HCEC 1CT (cell line): ENCODE measurements at regions not wholly inside any gene's neighbourhood (a gene's known extent, or its start where the extent isn't known, plus 50 kb on each side); places are given as distances from the start of the nearest gene placed in this dataset.
"Not testable (repeated sequence)": the region's sequence is repeated elsewhere in the genome, so short reads cannot be mapped to it uniquely, and the experiment has no call there.

Experiments used
- DNase-seq: peaks from one replicate; pipeline ENCODE4 v3.0.0-alpha.2; 2017

DNA sequence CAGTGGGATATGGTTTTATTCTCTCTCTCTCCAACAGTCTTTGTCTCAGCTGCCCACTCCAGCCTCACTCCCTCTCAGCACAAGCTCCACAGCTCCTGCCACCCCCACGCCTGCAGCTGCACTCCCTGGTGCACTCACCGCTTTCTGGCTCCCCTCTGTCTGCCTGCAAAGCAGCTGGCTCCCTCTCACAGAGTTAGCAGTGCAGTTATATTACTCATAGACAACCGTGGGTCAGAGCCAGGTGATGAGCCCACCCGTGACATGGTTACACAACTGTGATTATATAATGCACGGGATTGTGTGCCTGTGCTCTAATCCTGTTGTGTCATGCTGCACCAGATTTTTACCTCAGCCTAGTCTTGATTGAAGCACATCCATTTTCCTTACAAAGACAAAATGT, 276.9 kb upstream of the CHAC2 start:
- peak; percentile 53 for DNase-seq

DNA sequence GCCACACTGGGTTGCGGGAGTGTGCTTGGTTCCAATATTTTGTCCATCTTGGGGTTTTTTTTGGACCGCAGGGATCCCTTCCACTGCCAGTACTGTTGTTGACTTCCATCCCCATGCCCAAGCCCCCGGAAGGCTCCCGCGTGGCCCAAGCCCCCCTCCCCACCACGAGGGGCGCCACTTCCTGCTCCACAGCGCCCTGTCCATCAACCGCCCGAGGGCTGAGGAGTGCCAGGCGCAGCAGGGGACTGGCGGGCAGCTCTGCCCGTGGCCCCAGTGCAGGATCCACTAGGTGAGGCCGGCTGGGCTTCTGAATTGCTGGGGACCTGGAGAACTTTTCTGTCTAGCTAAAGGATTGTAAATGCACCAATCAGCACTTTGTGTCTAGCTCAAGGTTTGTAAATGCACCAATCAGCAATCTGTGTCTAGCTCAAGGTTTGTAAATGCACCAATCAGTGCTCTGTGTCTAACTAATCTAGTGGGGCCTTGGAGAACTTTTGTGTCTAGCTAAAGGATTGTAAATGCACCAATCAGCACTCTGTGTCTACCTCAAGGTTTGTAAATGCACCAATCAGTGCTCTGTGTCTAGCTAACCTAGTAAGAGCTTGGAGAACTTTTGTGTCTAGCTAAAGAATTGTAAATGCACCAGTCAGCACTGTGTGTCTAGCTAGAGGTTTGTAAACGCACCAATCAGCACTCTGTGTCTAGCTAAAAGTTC, 281.3 kb upstream of the CHAC2 start:
- not testable (repeated sequence) for DNase-seq

DNA sequence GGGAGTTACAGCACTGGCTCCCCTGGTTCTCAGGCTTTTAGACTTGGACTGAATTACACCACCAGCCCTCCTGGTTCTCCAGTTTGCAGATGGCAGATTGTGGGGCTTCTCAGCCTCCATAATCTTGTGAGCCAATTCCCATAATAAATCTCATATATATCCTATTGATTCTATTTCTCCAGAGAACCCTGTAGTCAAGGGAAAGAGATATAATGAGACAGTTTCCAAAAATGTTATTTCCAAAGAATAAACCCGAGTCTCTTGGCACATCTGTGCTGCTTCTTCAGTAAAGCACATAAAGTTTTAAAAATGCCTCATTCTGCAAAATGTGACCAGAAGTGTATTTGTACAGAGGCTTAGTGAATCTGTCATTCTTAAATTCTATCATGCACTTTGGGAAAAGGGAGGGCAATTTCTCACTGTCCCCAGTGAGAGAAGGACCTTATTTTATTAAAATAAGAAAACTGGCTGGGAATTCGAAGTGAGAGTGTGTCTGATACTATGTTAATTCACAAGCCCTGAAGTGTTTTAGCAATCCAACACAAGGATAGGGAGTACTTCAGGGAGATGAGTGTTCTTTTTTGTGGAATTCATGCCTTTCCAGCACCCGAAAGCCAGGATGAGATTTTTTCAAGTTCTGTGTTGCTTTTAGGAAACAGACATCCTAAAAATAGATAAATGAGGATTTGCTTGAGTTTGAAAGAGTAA, 282.4 kb upstream of the CHAC2 start:
- DNase-seq = no peak

DNA sequence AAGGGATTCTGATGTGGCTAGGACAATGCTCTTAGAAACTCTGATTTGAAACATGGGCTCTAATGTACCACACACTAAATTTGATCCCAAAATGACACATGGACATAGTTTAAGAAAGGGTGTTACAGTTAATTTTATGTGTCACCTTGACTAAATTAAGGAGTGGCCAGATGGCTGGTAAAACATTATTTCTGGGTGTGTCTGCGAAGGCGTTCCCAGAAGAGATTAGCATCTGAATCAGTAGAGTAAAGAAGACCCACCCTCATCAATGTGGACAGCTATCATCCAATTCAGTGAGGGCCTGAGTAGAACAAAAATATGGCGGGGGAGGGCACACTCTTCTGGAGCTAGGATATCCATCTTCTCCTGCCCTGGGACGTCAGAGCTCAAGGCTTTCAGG, 283.1 kb upstream of the CHAC2 start:
- DNase-seq = no peak

DNA sequence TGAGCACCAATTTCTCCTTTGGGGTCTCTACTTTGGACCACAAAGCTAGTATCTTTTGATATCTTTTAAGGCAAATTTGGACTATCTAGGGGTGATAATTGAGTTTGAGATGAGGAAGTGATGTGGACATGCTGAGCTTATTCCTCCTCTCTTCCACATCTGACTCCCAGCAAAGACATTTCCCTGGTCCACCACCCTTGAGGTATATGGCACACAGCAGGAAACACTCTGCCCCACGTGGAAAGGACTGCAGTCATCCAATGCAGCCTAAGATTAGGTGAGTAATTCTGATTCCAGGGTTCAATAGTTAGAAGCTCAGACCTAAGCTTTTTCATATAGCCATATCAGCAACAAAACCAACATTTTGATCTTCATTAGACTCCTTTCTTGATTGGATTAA, 290.1 kb upstream of the CHAC2 start:
- DNase-seq = no peak

DNA sequence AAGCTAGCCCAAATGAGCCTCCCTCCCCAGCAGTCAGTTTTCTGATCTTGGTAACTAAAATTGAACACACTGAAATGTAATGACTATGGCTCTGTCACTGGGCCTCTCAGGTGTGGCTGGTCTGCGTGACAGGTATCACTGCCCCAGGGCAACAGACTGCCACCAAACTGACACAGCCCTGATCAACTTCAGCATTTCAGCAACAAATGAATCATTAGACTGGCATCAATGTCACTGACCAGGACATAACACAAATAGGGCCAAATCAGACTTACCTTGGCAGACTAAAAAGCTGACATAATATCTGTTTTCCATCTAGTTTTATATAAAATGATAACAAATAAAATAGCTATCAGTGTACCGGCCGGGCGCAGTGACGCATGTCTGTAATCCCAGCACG, 290.8 kb upstream of the CHAC2 start:
- no peak for DNase-seq

DNA sequence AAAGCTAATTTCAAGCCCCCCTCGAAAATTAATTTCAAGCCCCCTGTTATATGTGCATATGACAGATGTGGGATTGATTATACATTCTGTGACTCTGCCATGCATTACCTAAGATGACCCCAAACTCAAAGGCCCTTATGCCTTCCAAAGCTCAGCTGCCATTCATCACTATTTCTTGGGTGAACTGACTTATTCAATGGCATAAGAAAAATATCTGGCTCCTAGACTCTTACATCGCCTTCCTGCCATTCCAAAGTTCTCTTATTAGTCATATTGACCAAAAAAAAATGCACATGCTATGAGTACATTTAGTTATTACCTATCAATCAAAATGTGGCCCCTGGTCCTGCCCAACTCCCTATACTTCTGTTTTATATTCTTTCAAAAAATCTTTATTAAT, 291.8 kb upstream of the CHAC2 start:
- DNase-seq = peak; percentile 63

DNA sequence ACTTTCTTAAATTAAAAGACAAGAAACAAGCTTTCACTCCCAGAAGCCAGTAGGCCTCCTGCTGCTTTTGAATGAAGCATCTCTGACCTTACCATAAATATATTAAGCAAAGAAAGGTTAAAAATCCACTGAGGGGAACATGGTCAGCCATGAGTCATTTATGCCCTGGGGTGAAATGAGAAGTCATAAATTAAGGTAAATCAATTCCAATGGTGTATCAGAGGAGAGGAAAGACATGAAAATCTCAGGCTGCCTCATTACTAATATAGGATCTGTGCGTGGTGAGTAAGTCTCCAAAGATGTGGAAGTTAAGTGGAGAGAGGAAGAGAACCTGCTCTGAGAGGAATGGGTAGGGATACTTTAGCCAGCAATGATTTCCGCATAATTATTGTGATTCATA, 292.3 kb upstream of the CHAC2 start:
- peak; percentile 94 for DNase-seq

DNA sequence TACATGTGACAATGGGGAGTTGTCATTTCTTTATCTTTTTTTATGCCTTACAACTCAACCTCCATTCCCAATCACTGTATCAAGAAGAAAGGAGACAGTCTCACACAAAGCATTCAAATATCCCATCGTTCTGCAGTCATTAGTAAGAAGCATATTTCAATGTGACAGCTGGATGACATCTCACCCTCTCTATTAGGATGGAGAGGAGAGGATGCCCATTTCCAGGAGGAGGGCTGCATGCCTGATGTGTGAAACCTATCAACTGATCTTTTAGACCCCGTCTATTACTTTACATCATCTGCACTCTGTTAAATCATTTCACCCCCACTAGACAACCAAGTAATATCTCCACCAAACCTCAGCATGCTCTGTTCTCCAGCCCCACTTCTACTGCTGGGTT, 292.7 kb upstream of the CHAC2 start:
- DNase-seq = no peak

DNA sequence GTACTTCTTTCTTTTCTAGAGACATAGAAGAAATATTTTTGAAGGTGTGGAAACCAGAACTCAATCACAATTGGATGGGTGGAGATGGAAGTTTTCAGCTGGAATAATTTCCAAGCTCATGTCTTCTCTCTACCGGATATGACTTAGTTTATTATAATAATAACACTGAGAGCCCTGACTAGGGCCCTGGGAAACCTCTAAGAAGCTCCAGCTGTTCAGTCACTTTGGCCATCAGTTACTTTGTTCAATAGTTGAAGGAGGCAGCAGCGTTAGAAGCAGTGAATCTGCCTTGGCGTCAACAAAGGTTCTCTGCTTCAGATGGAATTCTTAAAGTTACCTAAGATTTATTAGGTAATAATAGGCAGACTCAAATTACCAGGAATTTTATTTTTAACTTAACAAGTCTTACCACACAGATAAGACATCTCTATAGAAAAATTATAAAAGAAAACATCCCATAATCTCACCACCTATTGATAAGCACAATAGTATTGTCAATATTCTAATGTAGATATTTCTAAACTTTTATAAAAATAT, 293.8 kb upstream of the CHAC2 start:
- peak; percentile 68 for DNase-seq

DNA sequence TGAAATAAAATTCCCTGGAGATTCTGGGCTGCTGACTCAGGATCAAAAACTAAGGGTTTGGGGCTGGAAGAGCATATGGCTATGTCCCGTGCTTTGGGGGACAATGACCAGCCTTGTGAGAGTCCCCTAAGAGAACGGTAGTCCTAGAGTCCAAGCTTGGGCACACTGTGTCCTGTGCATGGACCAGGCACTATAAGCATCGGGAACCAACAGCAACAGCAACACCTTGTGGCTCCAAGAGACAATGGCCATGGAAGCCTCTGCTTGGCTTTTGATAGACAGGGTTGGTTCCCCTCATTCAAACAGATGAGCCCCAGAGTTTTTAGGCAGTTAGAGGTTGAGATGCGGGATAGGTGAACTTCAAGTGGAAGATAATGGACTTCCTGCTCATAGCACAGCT, 294.4 kb upstream of the CHAC2 start:
- peak; percentile 44 for DNase-seq

DNA sequence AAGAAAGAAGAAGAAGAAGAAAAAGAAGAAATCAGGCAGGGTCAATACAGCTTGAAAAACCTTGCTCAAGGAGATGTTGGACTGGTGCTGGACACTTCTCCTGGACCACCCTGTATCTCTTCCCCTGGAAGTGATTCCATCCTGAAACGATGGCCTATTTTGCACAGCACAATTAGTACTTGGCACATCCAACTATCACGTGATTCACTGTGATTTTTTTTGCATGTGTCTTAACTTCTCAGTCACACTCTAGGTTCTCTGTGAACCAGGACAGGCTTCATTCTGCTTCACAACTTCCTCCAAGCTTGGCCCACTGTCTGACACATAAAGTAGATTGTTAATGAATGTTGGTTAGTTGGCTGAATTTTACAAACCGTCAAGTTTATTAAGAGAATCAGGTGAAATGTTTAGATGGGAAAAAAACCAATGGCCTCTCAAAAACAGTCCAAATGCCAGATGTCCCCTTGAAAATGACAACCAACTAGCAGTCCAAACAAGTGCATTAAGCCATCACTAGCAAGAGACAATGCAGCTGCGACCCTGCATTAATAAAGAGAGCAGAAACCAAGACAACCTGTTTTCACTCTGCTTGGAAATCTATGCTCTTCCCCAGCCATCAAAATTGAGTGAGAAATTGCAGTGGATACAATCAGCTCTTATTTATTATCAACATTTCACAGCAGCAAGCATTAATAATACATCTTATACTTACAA, 300.0 kb upstream of the CHAC2 start:
- no peak for DNase-seq

DNA sequence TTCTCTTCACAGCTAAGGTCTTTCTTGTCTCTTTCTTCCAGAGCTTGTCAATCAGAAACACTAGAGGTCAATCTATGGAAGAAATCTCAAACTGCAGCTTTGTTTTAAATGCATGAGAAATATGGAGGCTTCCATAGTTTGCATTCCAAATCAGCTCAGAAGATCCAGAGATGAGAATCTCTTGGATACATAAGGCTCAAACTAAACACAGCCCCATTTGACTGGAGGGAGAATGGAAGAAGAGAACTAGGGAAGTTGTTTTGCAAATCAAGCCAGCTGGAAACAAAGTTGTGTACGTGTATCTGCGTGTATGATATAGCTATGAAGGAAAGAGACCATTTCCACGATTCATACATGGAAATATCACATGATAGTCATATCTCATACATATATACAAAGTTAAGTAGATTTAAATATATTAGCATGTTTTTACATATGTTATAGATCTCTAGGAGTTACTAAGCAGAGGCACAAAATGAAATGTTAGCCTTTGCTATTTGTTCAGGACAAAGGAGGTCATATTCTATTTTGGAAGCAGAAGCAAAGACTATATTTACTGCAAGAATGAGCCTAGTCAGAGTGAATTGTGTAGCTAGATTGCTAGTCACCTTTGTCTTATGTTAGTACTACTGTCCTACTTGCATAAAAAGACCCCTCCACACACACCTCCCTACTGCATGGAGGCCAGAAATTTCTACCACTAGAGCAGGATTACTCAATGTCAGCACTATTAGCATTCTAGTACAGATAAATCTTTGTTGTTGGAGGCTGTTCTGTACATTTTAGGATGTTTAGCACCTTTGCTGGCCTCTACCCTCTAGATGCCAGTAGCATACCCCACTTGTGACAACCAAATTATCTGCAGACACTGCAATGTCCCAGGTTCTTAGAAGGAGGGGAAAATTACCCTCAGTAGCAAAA, 303.5 kb upstream of the CHAC2 start:
- DNase-seq = no peak

DNA sequence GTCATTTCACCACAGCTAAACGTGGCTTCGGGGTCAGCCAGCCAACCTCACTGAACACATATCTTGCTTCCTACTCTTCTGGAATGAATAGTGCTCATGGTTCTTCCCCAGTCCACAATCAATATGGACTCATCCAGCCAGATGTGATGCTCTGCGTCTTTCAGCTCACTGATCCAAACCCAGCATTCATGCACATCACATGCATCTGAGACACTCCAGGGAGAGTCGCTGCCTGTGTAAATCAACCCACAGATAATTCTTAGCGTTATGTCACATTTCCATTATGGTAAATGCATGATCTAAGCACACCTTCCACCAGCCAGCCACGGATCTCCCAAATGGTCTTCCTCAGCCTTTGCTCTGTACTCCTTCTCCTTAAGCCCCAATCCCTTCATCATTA, 306.7 kb upstream of the CHAC2 start:
- no peak for DNase-seq

DNA sequence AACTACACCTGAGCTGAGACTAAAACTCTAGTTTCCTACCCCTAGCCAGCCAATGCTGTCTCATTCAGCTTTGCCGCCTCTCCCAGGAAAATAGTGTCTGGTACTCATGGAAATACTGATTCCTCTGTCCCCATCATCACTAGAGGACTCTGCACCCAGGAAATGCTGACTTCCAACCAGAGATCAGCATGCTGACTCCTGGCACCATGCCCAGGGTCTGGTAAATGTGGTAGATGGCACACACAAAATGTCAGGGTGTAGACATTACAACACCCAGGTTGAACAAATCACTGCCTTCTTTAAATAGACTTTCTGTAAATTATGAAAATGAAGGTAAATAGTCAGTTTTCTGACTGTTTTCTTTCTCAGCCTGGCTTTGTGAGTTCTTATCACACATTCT, 307.3 kb upstream of the CHAC2 start:
- DNase-seq = no peak

DNA sequence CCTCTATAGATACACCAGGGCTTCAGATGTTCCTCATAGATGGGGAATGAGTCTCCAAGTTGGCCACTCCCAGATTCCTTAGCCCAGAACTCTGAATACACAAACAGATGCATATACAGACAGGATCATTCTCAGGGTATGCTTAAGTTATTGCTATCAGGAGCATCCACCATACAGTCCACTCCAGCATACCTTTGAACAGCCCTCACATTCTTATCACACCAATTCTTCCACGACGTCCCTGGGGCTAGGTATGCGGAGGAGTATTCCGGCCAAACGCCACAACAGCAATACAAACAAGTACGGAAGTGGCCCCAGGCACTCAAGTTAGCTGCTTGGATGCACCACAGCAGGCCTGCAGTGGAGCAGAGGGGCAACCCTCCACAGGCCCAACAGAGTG, 312.5 kb upstream of the CHAC2 start:
- no peak for DNase-seq

DNA sequence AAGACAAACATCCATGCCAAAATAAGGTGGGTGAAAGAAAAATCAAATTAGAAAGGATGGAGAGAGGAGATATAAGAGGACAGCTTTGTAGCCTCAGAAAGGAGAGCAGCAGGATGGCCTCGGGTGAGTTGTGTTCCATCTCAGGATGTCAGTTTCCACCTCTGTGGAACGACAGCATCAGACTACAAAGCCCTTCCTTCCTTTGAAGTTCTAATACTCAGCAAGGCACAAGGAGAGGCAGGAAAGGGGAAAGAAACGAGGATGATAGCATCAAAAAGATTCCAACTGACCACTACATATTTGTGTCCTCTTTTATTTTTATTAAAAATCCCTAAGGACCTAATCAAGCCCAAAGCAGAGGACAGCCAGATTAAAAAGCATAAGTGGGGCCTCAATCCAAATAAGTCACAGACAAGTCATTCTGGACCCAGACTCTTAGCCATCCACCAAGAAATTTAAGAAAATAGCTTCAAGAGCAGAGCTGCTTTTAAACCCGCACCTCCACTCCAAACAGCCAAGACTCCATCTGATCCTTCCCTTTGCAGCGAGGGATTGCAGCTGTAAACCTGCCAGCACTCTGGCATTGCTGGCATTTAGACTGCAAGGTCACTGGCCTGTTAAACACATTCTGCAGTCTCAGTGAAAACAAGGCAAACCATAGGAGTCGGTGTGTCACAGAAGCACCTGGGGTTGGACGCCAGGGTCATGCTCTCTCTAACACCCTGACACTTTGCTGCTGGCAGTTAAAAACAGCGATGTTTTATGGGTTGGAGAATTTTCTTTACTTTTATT, 314.5 kb upstream of the CHAC2 start:
- no peak for DNase-seq

DNA sequence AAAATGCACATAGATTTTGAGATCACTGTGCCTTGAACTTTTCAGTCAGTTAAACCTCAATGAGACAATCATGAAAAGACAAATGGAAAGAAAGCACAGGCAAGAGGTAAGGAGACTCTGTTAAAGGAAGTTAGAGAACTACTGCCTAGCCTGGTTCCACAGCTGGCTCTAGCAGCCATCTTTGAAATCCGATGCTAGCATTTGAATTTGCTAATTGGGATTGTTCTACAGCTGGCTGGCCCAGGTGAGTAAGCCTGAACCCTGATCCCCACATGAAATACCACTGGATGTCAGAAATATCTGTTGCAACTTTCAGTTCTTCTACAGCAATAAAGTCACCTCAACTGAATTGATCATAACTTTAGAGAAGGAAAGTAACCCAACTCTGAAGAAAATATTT, 315.2 kb upstream of the CHAC2 start:
- DNase-seq = no peak

DNA sequence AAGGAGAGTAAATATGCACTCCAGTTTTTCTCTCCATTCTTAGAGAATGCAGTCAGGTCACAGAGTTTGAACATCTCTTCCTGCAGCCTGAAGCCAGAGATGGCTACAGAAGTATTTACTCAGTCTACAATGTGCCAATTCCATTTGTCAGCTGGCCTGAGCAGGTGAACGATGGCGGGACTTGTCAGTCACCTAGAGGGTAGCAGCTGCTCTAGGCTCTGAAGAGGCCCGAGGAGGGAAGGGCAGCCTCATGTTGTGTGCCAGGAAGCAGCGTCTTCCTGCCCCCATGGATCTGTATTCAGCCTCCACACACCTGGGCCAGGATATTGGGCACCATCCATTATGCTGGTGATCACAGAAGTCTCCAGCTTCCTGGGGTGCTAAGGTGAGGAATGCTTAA, 316.7 kb upstream of the CHAC2 start:
- no peak for DNase-seq

DNA sequence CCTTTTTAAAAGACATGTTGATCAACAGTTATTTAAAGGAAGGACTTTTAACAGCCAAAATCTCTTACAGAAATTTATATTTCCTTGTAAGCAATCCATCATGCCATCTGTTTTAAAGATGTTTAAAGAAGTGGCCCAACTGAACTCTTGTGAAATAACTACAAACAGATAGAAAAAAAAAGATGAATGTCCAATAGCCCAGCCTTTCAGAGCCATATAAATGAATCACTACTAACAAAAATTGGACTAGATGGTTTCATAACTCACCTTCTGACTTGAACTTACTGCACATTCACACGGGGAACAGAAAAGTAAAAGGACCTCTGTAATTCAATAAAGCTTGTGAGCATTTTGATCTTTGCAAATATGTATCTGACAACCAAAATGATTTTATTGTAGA, 319.0 kb upstream of the CHAC2 start:
- peak; percentile 64 for DNase-seq

DNA sequence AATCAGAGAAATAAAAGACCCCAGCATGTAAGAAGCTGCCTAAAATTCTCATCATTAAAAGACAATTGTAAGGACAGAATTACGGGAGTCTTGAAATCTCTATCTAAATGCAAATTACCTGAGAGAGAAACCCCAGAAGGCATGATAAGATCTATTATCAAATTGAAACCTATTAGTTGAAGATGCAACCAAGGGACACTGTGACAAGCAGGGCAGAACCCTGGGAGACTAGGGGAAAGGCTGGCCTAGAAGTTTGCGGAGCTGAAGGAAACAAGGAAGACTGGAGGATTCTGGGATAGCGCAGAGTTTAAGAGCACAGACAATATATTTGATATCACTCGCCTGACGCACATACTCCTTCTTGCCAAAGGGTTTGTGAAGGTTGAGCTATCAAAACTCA, 319.5 kb upstream of the CHAC2 start:
- no peak for DNase-seq
